Uterus (tissue), 3 donors: ENCODE measurements at regions not wholly inside any gene's neighbourhood (a gene's known extent, or its start where the extent isn't known, plus 50 kb on each side); places are given as distances from the start of the nearest gene placed in this dataset.
"Not testable (repeated sequence)": the region's sequence is repeated elsewhere in the genome, so short reads cannot be mapped to it uniquely, and the experiment has no call there.

ENCODE experiments used
- DNase-seq, 2 donors: peaks; one replicate each; pipeline ENCODE4 v3.0.0-alpha.2; 2019 to 2020
- H3K27ac ChIP-seq, 2 donors: fragments of 200-600 bp; sonication (generic); 1 replicate in 1 of 2; 2 replicates in 1 of 2; pipeline ENCODE4 v1.5.1; 2016 to 2018
- H3K27me3 ChIP-seq, 2 donors: fragments of 200-600 bp; sonication (generic); one replicate each; pipeline ENCODE4 v1.5.1; 2018 to 2019; ENCODE audit warnings: control low read depth in 1 of 2
- H3K36me3 ChIP-seq, 2 donors: fragments of 200-600 bp; sonication (generic); one replicate each; pipeline ENCODE4 v1.5.1; 2019; ENCODE audit warnings: control low read depth in 1 of 2
- H3K4me1 ChIP-seq, 2 donors: fragments of 200-600 bp; sonication (generic); one replicate each; pipeline ENCODE4 v1.5.1; 2018 to 2019; ENCODE audit warnings: control low read depth in 1 of 2
- H3K4me3 ChIP-seq, 2 donors: fragments of 200-600 bp; sonication (generic); 1 replicate in 1 of 2; 2 replicates in 1 of 2; pipeline ENCODE4 v1.5.1; 2018 to 2019; ENCODE audit warnings: mild to moderate bottlenecking in 1 of 2
- H3K9me3 ChIP-seq, 2 donors: fragments of 200-600 bp; sonication (generic); one replicate each; pipeline ENCODE4 v1.5.1; 2019; ENCODE audit warnings: control low read depth in 1 of 2
- POLR2A ChIP-seq, 2 donors: fragments of 450-650 bp; IDR thresholded peaks; one replicate each; pipeline ENCODE4 v1.6.1; 2016; ENCODE audit warnings: antibody characterized with exemption in 2 of 2, mild to moderate bottlenecking in 1 of 2, moderate library complexity in 1 of 2
- intact Hi-C: fragments of 100-400 bp; cut with DNase I; formaldehyde crosslinking; loops from one replicate; pipeline ENCODE4 v1.15.1; 2023; ENCODE audit warnings: low total_unique reads
- TF ChIP-seq, protein P1 (sequence below), 4 experiments: fragments of 200-600 bp in 2 of 4; fragments of 450-650 bp in 2 of 4; sonication (generic) in 2 of 4; IDR thresholded peaks; one replicate each; pipeline ENCODE4 v1.5.1; 2016 to 2019; ENCODE audit warnings: antibody characterized with exemption in 4 of 4, mild to moderate bottlenecking in 2 of 4, moderate library complexity in 1 of 4
- donor health status: DM: yes; HTN: yes; CAD: no.

DNA sequence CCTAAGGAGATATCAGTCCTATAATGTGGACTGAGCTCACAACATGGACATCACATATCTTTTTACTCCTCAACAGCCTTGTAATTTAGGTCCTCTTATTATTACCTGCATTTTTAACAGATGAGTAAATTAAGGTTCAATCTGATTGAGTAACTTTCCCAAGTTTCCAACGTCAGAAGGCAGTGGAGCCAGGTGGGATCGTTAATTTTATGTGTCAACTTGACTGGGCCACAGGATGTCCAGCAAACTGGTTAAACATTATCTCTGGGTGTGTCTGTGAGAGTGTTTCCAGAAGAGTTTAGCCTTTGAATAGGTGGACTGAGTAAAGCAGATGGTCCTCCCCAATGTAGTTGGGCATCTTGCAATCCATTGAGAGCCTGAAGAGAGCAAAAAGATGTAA, 59.0 kb upstream of the SLIT2 start:
- Histone ChIP-seq H3K4me1 (no peaks in the 10 kb centered on the region), H3K9me3 (no peaks in the 10 kb centered on the region), H3K27me3 (no peaks in the 10 kb centered on the region), H3K4me3 (no peak overlapping the region), H3K27ac (peak overlapping the region in 1 of 2 donors; percentile 56), H3K36me3 (no peaks in the 10 kb centered on the region)
- intact Hi-C loops, result no loop called here
- no peak for TF ChIP-seq POLR2A (IDR thresholded peaks at IDR 0.05)
- TF ChIP-seq, protein P1, sequence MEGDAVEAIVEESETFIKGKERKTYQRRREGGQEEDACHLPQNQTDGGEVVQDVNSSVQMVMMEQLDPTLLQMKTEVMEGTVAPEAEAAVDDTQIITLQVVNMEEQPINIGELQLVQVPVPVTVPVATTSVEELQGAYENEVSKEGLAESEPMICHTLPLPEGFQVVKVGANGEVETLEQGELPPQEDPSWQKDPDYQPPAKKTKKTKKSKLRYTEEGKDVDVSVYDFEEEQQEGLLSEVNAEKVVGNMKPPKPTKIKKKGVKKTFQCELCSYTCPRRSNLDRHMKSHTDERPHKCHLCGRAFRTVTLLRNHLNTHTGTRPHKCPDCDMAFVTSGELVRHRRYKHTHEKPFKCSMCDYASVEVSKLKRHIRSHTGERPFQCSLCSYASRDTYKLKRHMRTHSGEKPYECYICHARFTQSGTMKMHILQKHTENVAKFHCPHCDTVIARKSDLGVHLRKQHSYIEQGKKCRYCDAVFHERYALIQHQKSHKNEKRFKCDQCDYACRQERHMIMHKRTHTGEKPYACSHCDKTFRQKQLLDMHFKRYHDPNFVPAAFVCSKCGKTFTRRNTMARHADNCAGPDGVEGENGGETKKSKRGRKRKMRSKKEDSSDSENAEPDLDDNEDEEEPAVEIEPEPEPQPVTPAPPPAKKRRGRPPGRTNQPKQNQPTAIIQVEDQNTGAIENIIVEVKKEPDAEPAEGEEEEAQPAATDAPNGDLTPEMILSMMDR (IDR thresholded peaks at IDR 0.05), result no peak
- no peak for DNase-seq

DNA sequence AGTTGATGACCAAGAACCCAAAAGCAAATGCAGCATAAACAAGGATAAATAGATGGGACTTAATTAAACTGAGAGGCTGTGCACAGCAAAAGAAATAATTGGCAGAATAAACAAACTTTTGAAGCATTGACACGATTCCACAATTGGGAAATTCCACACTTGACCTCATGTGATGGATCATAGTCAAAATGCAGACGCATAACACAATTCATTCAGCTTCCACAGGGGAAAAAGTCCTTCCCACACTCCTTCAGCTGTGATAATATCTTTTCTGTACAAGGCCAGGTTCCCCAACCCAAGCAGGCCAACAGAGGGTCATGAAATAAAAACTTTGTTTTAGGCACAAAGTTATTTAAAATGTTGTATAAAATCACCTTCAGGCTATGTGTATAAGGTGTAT, 66.6 kb upstream of the SLIT2 start:
- no peaks in the 10 kb centered on the region for H3K27me3 ChIP-seq
- no peaks in the 10 kb centered on the region for H3K9me3 ChIP-seq
- H3K36me3 ChIP-seq, result no peaks in the 10 kb centered on the region
- H3K4me1 ChIP-seq, result no peaks in the 10 kb centered on the region
- TF ChIP-seq, protein P1 (IDR thresholded peaks at IDR 0.05), result no peak
- no peak for TF ChIP-seq POLR2A (IDR thresholded peaks at IDR 0.05)
- no peak overlapping the region for H3K4me3 ChIP-seq
- intact Hi-C loops, result no loop called here
- no peak overlapping the region for H3K27ac ChIP-seq
- no peak for DNase-seq

DNA sequence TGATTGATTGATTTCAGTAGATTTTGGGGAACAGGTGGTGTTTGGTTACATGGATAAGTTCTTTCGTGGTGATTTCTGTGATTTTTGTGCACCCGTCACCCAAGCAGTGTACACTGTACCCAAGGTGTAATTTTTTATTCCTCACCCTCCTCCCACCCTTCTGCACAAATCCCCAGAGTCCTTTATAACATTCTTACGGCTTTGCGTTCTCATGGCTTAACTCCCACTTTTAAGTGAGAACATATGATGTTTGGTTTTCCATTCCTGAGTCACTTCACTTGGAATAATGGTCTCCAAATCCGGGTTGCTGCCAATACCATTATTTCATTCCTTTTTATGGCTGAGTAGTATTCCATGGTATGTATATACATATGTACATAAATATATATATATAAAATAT, 68.6 kb upstream of the SLIT2 start:
- H3K4me1 ChIP-seq, H3K27ac ChIP-seq, H3K36me3 ChIP-seq, H3K4me3 ChIP-seq, DNase-seq, H3K9me3 ChIP-seq, intact Hi-C loops, H3K27me3 ChIP-seq: not testable (repeated sequence)

DNA sequence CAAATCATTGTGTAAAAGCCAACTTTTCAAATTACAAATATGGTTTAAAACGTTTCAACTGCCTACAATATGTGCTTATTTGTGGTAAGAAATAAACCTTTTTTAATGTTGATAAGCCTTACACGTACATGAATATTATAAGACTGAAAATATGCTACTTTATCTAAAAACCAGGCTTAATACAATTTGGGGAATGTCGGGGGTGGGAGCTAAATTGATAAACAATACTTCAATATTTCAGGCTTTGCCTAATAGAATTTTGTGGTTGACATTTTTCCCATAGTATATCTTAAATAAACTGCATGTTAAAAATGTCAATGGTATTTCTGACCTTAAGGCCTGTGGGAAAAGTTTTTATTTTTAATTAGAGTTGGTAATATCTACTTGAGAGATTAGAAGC, 69.8 kb upstream of the SLIT2 start:
- intact Hi-C loops, result no loop called here
- TF ChIP-seq, protein P1 (IDR thresholded peaks at IDR 0.05), result no peak
- TF ChIP-seq POLR2A (IDR thresholded peaks at IDR 0.05), result no peak

DNA sequence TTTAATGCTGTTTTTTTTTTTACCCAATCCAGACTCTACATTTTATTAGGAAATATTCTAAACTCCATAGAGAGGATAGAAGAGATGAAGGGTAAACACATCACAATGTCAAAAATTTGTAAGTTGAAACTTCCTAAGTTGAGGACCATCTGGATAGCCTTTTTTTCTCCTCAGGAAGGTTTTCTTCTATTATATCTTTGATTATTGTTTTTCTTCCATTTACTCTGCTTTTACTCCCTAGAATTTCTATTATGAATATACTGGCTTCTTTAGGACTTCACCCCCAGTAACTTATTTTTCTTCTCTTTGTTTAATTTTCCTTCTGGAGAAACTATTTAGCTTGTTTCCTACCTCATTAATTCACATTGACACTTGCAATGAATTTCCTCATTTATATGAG, 71.2 kb upstream of the SLIT2 start:
- Histone ChIP-seq H3K4me3 (no peak overlapping the region), H3K36me3 (no peaks in the 10 kb centered on the region)
- DNase-seq, result no peak

More for the DNA sequence above, 69.8 kb upstream of the SLIT2 start:
- Histone ChIP-seq H3K4me1 (no peaks in the 10 kb centered on the region), H3K27me3 (no peaks in the 10 kb centered on the region), H3K27ac (no peak overlapping the region), H3K36me3 (no peaks in the 10 kb centered on the region), H3K9me3 (no peaks in the 10 kb centered on the region), H3K4me3 (no peak overlapping the region)
- no peak for DNase-seq

More for the DNA sequence above, 71.2 kb upstream of the SLIT2 start:
- TF ChIP-seq POLR2A (IDR thresholded peaks at IDR 0.05), result no peak
- TF ChIP-seq, protein P1 (IDR thresholded peaks at IDR 0.05), result no peak
- no peak overlapping the region for H3K27ac ChIP-seq
- intact Hi-C loops, result no loop called here
- no peaks in the 10 kb centered on the region for H3K27me3 ChIP-seq
- no peaks in the 10 kb centered on the region for H3K4me1 ChIP-seq
- H3K9me3 ChIP-seq, result no peaks in the 10 kb centered on the region
